Neural cell (in vitro differentiated cells): ENCODE measurements at regions not wholly inside any gene's neighbourhood (a gene's known extent, or its start where the extent isn't known, plus 50 kb on each side); places are given as distances from the start of the nearest gene placed in this dataset.

Source experiments
- H2AFZ ChIP-seq: fragments of 200-600, 300-800 bp; sonication (generic), shearing (Covaris generic); 2 replicates; pipeline ENCODE4 v1.6.0; 2014; ENCODE audit warnings: low read depth, mild to moderate bottlenecking, antibody characterized with exemption, low read length, moderate library complexity
- H3F3A ChIP-seq: fragments of 200-600 bp; shearing (Covaris generic); 2 replicates; pipeline ENCODE4 v1.6.1; 2016; ENCODE audit warnings: mild to moderate bottlenecking, moderate library complexity, mixed read lengths, antibody characterized with exemption, low read length; ENCODE audit not compliant: insufficient read depth, poor library complexity, severe bottlenecking
- H3K27ac ChIP-seq: fragments of 200-600, 300-800 bp; sonication (generic), shearing (Covaris generic); 2 replicates; pipeline ENCODE4 v1.5.1; 2014; ENCODE audit warnings: mild to moderate bottlenecking, low read length, moderate library complexity
- H3K27me3 ChIP-seq: fragments of 300-800, 200-600 bp; sonication (generic), shearing (Covaris generic); 2 replicates; pipeline ENCODE4 v1.6.0; 2014; ENCODE audit warnings: mild to moderate bottlenecking, low read depth, low read length, moderate library complexity; ENCODE audit not compliant: insufficient read depth
- H3K36me3 ChIP-seq: fragments of 300-800, 200-600 bp; sonication (generic), shearing (Covaris generic); 2 replicates; pipeline ENCODE4 v1.5.1; 2014; ENCODE audit warnings: mild to moderate bottlenecking, antibody characterized with exemption, low read length, moderate library complexity; ENCODE audit not compliant: insufficient read depth
- H3K4me2 ChIP-seq: fragments of 300-800, 200-600 bp; sonication (generic), shearing (Covaris generic); 2 replicates; pipeline ENCODE4 v1.6.0; 2014; ENCODE audit warnings: mild to moderate bottlenecking, low read length
- H3K4me3 ChIP-seq: fragments of 300-800, 200-600 bp; sonication (generic), shearing (Covaris generic); 2 replicates; pipeline ENCODE4 v1.5.1; 2014; ENCODE audit warnings: mild to moderate bottlenecking, low read length, moderate library complexity
- H3K79me2 ChIP-seq: fragments of 200-600 bp; shearing (Covaris generic); replicated peaks from 2 replicates; pipeline ENCODE4 v1.6.0; 2014; ENCODE audit warnings: mild to moderate bottlenecking, low read length, moderate library complexity; ENCODE audit not compliant: insufficient read depth
- H3K9ac ChIP-seq: fragments of 300-800, 200-600 bp; sonication (generic), shearing (Covaris generic); 2 replicates; pipeline ENCODE4 v1.6.1; 2016; ENCODE audit warnings: mild to moderate bottlenecking, low read length, mixed read lengths
- H3K9me2 ChIP-seq: fragments of 200-600 bp; shearing (Covaris generic); 2 replicates; pipeline ENCODE4 v1.6.1; 2016; ENCODE audit warnings: mild to moderate bottlenecking, low read length, mixed read lengths; ENCODE audit not compliant: insufficient read depth
- H3K9me3 ChIP-seq: fragments of 200-600, 300-800 bp; sonication (generic), shearing (Covaris generic); 2 replicates; pipeline ENCODE4 v1.6.1; 2016; ENCODE audit warnings: mild to moderate bottlenecking, mixed run types, low read length, moderate library complexity, mixed read lengths
- H4K20me1 ChIP-seq: fragments of 200-600 bp; shearing (Covaris generic); 2 replicates; pipeline ENCODE4 v1.6.1; 2016; ENCODE audit warnings: mild to moderate bottlenecking, mixed run types; ENCODE audit not compliant: insufficient read depth
- EP300 ChIP-seq: fragments of 450-650 bp; conservative IDR thresholded peaks from 2 replicates; pipeline ENCODE4 v1.6.1; 2014; ENCODE audit warnings: antibody characterized with exemption, mild to moderate bottlenecking, moderate library complexity; ENCODE audit not compliant: poor library complexity, severe bottlenecking
- EZH2 ChIP-seq: fragments of 200-600, 300-800 bp; shearing (Covaris generic), sonication (generic); IDR thresholded peaks from 2 replicates; pipeline ENCODE4 v1.6.1; 2014; ENCODE audit warnings: antibody characterized with exemption, low read length, borderline replicate concordance, mild to moderate bottlenecking; ENCODE audit not compliant: insufficient read depth, poor library complexity, severe bottlenecking
- MXI1 ChIP-seq: fragments of 450-650 bp; conservative IDR thresholded peaks from 2 replicates; pipeline ENCODE4 v1.6.1; 2014; ENCODE audit warnings: antibody characterized with exemption, mild to moderate bottlenecking; ENCODE audit not compliant: poor library complexity, severe bottlenecking
- POLR2AphosphoS5 ChIP-seq: IDR thresholded peaks from 2 replicates; pipeline ENCODE4 v1.6.1; 2012
- RAD21 ChIP-seq: fragments of 450-650 bp; conservative IDR thresholded peaks from 2 replicates; pipeline ENCODE4 v1.6.1; 2014; ENCODE audit warnings: antibody characterized with exemption, mild to moderate bottlenecking, moderate library complexity
- SMC3 ChIP-seq: fragments of 450-650 bp; conservative IDR thresholded peaks from 2 replicates; pipeline ENCODE4 v1.6.1; 2014; ENCODE audit warnings: antibody characterized with exemption, mild to moderate bottlenecking, moderate library complexity; ENCODE audit not compliant: poor library complexity
- TAF1 ChIP-seq: IDR thresholded peaks from 2 replicates; pipeline ENCODE4 v1.6.1; 2012; ENCODE audit warnings: low read depth
- TF ChIP-seq, protein P1 (sequence below): IDR thresholded peaks from 2 replicates; pipeline ENCODE4 v1.6.1; 2012; ENCODE audit warnings: borderline replicate concordance
- TF ChIP-seq, protein P2 (sequence below): fragments of 450-650 bp; IDR thresholded peaks from 2 replicates; pipeline ENCODE4 v1.5.1; 2014; ENCODE audit warnings: antibody characterized with exemption, mild to moderate bottlenecking, moderate library complexity; ENCODE audit not compliant: poor library complexity, severe bottlenecking

- H3K27me3 ChIP-seq = no peaks in the 10 kb centered on the region
- H3K4me2 ChIP-seq = no peak overlapping the region
- no peaks in the 10 kb centered on the region for H3F3A ChIP-seq
- no peak overlapping the region for H2AFZ ChIP-seq
- no peaks in the 10 kb centered on the region for H3K36me3 ChIP-seq
- no peak overlapping the region for H3K9ac ChIP-seq
- H4K20me1 ChIP-seq = no peaks in the 10 kb centered on the region
- H3K9me2 ChIP-seq = no peaks in the 10 kb centered on the region
- H3K9me3 ChIP-seq = no peaks in the 10 kb centered on the region
- H3K79me2 ChIP-seq = no peaks in the 10 kb centered on the region
- no peak overlapping the region for H3K4me3 ChIP-seq
- no peak overlapping the region for H3K27ac ChIP-seq
- TF ChIP-seq, protein P1, sequence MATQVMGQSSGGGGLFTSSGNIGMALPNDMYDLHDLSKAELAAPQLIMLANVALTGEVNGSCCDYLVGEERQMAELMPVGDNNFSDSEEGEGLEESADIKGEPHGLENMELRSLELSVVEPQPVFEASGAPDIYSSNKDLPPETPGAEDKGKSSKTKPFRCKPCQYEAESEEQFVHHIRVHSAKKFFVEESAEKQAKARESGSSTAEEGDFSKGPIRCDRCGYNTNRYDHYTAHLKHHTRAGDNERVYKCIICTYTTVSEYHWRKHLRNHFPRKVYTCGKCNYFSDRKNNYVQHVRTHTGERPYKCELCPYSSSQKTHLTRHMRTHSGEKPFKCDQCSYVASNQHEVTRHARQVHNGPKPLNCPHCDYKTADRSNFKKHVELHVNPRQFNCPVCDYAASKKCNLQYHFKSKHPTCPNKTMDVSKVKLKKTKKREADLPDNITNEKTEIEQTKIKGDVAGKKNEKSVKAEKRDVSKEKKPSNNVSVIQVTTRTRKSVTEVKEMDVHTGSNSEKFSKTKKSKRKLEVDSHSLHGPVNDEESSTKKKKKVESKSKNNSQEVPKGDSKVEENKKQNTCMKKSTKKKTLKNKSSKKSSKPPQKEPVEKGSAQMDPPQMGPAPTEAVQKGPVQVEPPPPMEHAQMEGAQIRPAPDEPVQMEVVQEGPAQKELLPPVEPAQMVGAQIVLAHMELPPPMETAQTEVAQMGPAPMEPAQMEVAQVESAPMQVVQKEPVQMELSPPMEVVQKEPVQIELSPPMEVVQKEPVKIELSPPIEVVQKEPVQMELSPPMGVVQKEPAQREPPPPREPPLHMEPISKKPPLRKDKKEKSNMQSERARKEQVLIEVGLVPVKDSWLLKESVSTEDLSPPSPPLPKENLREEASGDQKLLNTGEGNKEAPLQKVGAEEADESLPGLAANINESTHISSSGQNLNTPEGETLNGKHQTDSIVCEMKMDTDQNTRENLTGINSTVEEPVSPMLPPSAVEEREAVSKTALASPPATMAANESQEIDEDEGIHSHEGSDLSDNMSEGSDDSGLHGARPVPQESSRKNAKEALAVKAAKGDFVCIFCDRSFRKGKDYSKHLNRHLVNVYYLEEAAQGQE = no peak
- no peak for TF ChIP-seq EP300
These were observed 632.7 kb downstream of the KLHL13 start for GRCh38 chrX:117483950-117484349.

GRCh38 chrX:117458243-117458968 is 658.2 kb downstream of the KLHL13 start:
- Histone ChIP-seq H3K27ac (no peak overlapping the region), H3F3A (no peaks in the 10 kb centered on the region), H3K36me3 (no peaks in the 10 kb centered on the region), H3K9me2 (no peaks in the 10 kb centered on the region), H3K27me3 (no peaks in the 10 kb centered on the region), H3K4me2 (no peak overlapping the region), H3K9me3 (no peaks in the 10 kb centered on the region), H3K79me2 (no peaks in the 10 kb centered on the region), H2AFZ (no peak overlapping the region), H3K4me3 (no peak overlapping the region), H4K20me1 (no peaks in the 10 kb centered on the region), H3K9ac (no peak overlapping the region)
- TF ChIP-seq MXI1 (no peak), TAF1 (no peak), EZH2 (no peak), EP300 (no peak), POLR2AphosphoS5 (no peak), RAD21 (no peak), SMC3 (no peak)
- TF ChIP-seq, protein P1 = no peak
- TF ChIP-seq, protein P2, sequence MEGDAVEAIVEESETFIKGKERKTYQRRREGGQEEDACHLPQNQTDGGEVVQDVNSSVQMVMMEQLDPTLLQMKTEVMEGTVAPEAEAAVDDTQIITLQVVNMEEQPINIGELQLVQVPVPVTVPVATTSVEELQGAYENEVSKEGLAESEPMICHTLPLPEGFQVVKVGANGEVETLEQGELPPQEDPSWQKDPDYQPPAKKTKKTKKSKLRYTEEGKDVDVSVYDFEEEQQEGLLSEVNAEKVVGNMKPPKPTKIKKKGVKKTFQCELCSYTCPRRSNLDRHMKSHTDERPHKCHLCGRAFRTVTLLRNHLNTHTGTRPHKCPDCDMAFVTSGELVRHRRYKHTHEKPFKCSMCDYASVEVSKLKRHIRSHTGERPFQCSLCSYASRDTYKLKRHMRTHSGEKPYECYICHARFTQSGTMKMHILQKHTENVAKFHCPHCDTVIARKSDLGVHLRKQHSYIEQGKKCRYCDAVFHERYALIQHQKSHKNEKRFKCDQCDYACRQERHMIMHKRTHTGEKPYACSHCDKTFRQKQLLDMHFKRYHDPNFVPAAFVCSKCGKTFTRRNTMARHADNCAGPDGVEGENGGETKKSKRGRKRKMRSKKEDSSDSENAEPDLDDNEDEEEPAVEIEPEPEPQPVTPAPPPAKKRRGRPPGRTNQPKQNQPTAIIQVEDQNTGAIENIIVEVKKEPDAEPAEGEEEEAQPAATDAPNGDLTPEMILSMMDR = no peak
